GM18907 (cell line): ENCODE measurements at regions not wholly inside any gene's neighbourhood (a gene's known extent, or its start where the extent isn't known, plus 50 kb on each side); places are given as distances from the start of the nearest gene placed in this dataset.
"Not testable (repeated sequence)": the region's sequence is repeated elsewhere in the genome, so short reads cannot be mapped to it uniquely, and the experiment has no call there.

Experiments
- ATAC-seq: cut with Tn5 transposase; IDR thresholded peaks from one replicate; pipeline ENCODE4 v1.9.1; 2021; ENCODE audit warnings: mild to moderate bottlenecking, moderate library complexity; ENCODE audit not compliant: unreplicated experiment

GRCh38 chr10:56109454-56109853 is 251.6 kb downstream of the ZWINT start:
- ATAC-seq, result no peak

- no peak for ATAC-seq
Measured at GRCh38 chr10:56104923-56105322, 256.1 kb downstream of the ZWINT start.

- ATAC-seq, result no peak
Measured at GRCh38 chr10:56104487-56104886, 256.6 kb downstream of the ZWINT start.

GRCh38 chr10:56096226-56096517 is 264.9 kb downstream of the ZWINT start:
- no peak for ATAC-seq

- no peak for ATAC-seq
Measured at GRCh38 chr10:56095506-56096225, 265.4 kb downstream of the ZWINT start.

- ATAC-seq, result not testable (repeated sequence)
Measured at GRCh38 chr10:56093645-56094044, 267.4 kb downstream of the ZWINT start.

GRCh38 chr10:56091872-56092271 is 269.2 kb downstream of the ZWINT start:
- ATAC-seq, result no peak

- ATAC-seq, result no peak
Measured at GRCh38 chr10:56090914-56091540, 270.0 kb downstream of the ZWINT start.

- no peak for ATAC-seq
Measured at GRCh38 chr10:56085406-56086122, 275.5 kb downstream of the ZWINT start.

- no peak for ATAC-seq
Measured at GRCh38 chr10:56082169-56082568, 278.9 kb downstream of the ZWINT start.

- no peak for ATAC-seq
Measured at GRCh38 chr10:56068473-56069263, 292.4 kb downstream of the ZWINT start.

- ATAC-seq, result no peak
Measured at GRCh38 chr10:56068040-56068439, 293.0 kb downstream of the ZWINT start.

- no peak for ATAC-seq
Measured at GRCh38 chr10:56063642-56064041, 297.4 kb downstream of the ZWINT start.

GRCh38 chr10:56057860-56058259 is 303.2 kb downstream of the ZWINT start:
- no peak for ATAC-seq

- no peak for ATAC-seq
Measured at GRCh38 chr10:56035489-56035888, 325.6 kb downstream of the ZWINT start.

- no peak for ATAC-seq
Measured at GRCh38 chr10:56028298-56029132, 332.5 kb downstream of the ZWINT start.

- ATAC-seq, result no peak
Measured at GRCh38 chr10:56012101-56012500, 349.0 kb downstream of the ZWINT start.

- no peak for ATAC-seq
Measured at GRCh38 chr10:56003555-56003954, 357.5 kb downstream of the ZWINT start.

- no peak for ATAC-seq
Measured at GRCh38 chr10:55989188-55989587, 371.9 kb downstream of the ZWINT start.

- ATAC-seq, result no peak
Measured at GRCh38 chr10:55979203-55979602, 381.9 kb downstream of the ZWINT start.

GRCh38 chr10:55966101-55966500 is 395.0 kb downstream of the ZWINT start:
- ATAC-seq, result no peak
